GM21723 (cell line): ENCODE measurements at regions not wholly inside any gene's neighbourhood (a gene's known extent, or its start where the extent isn't known, plus 50 kb on each side); places are given as distances from the start of the nearest gene placed in this dataset.
"Not testable (repeated sequence)": the region's sequence is repeated elsewhere in the genome, so short reads cannot be mapped to it uniquely, and the experiment has no call there.

Experiments
- ATAC-seq: cut with Tn5 transposase; IDR thresholded peaks from one replicate; pipeline ENCODE4 v1.9.1; 2021; ENCODE audit warnings: mild to moderate bottlenecking, moderate library complexity; ENCODE audit not compliant: unreplicated experiment

DNA sequence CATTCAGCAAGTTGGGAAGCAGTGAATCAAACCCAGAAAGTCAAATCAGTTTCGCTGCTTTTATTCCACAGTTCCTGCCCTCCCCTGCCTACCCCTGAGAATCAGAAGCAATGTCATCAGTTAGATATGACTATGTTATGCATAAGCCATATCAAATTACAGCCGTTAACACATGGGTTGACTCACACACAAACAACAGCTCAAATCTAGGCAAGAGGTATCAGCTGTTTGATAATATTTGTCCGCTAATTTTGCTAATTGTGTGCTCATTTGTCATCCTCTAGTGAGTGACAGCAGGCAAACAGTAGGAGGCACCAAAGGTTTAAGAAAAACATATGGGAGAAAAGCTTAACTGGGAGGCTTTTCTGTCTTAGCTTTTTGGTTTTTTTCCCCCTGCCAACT, 327.4 kb upstream of the CCL2 start:
- ATAC-seq, result no peak

GRCh38 chr17:33929181-33929724, 325.8 kb upstream of the CCL2 start:
- no peak for ATAC-seq

- ATAC-seq, result not testable (repeated sequence)
Measured at GRCh38 chr17:33931148-33931814, 323.8 kb upstream of the CCL2 start.

DNA sequence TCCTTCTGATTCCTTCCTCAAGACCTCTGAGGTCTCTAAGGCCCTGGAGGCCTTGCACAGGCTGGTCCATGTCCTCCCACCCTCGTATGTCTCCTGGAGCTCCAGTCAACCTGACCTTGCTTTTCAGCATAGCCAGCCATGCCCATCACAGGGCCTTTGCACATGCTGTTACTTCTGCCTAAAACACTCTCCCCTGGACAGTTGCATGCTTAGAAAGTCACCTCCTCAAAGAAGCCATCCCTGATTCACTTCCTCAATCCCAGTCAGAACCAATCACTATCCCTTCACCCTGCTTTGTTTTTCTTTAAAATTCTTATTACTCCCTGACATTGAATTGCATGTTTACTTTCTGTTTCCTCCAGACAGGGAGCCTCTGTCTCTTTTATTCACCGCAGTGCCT, 322.1 kb upstream of the CCL2 start:
- ATAC-seq, result no peak

- no peak for ATAC-seq
Measured at GRCh38 chr17:33933576-33933975, 321.5 kb upstream of the CCL2 start.

DNA sequence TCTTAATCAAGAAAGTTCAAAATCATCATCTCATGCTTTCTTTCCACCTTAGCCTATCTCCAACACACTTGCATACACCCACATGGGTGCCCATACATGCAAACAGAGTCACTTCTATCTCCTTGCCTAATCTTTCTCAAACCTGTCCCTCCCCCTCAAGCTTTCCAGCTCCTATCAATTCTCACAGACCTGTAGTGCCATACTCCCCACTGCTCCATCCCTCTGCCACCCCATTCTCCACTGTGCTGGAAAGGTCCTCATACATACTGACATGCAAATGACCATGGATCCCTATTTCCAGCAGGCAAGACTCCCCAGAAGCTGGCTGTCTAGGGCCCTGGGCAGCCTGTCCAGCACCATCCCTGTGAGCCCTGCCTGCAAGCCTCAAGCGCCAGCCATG, 320.4 kb upstream of the CCL2 start:
- no peak for ATAC-seq

DNA sequence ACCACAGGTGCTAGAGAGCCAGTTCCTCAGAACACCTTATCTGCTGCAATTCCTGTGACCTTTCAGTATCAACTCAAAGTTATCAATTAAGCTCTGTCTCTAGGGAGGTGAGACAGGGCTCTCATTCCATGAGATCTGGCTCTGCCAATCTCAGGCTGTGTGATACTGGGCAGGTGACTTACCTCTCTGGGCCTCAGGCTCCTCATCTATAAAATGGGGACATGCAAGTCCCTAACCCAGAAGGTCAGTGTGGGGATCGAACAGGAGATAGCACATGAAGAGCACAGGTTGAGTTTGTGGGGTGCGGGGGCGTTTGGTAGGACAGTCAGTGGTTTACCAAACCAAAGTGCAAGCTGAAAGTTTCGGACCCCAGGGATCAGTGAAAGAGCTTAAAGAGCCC, 319.3 kb upstream of the CCL2 start:
- no peak for ATAC-seq

- no peak for ATAC-seq
Measured at GRCh38 chr17:33936764-33937163, 318.3 kb upstream of the CCL2 start.

GRCh38 chr17:33939959-33940358, 315.1 kb upstream of the CCL2 start:
- ATAC-seq, result no peak

- no peak for ATAC-seq
Measured at GRCh38 chr17:33940769-33941370, 314.2 kb upstream of the CCL2 start.

DNA sequence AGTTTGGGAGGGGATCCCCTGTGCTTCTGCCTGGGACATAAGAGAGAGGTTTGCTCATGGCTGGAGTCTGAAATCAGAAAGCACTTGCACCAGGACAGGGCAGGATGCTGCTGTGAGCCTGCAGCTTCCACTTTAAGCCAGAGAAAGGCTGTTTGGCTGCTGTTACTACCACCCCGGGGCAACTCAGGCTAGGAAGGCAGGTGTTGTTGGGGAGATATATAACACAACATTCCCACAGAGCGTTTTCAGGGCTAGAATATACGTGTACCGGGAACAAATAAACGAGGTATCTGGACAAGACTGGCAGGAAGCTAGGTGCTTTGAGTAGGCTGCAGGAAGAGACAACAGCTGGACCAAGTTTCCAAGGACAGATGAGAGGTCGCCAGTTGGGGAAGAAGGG, 313.3 kb upstream of the CCL2 start:
- ATAC-seq, result no peak

- ATAC-seq, result no peak
Measured at GRCh38 chr17:33942414-33942813, 312.7 kb upstream of the CCL2 start.

DNA sequence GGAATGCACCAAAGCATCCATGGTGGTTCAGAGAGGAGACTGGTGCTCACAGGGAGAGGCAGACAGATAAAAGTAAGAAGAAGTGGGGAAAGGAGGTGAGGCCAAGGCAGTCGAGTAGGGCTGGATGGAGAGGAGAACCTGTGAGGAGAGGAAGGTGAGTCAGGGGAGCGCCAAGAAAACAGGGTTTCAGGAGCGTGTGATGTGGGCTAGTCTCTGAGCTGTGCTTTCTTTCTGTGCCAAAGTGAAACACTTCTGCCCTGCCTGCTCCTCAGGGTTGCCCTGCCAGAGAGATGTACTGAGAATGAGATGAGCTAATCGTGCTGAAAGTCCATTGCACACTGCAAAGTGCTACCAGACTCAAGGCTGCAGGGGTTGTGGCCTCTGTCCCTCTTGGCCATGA, 310.7 kb upstream of the CCL2 start:
- no peak for ATAC-seq

DNA sequence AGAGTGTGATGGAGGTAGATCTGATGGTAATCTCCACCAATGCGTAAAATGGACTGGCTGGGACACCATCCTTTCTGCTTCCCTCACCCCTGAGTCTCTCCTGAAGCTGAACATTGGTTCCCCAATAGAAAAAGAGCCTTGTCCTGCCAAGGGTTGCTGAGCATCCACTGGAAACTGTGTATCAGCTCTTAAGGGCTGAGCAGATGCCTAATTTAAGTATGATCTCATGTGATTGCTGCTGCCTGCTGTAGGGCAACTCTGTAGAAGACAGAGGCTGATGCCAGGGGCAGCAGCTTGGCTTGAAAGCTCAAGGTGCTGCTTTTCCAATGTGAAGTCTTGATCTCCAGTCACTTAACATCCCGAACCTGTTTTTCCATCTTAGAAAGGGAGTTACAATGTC, 310.3 kb upstream of the CCL2 start:
- ATAC-seq, result no peak

GRCh38 chr17:33945646-33946546, 309.2 kb upstream of the CCL2 start:
- no peak for ATAC-seq

GRCh38 chr17:33947762-33948161, 307.3 kb upstream of the CCL2 start:
- no peak for ATAC-seq

DNA sequence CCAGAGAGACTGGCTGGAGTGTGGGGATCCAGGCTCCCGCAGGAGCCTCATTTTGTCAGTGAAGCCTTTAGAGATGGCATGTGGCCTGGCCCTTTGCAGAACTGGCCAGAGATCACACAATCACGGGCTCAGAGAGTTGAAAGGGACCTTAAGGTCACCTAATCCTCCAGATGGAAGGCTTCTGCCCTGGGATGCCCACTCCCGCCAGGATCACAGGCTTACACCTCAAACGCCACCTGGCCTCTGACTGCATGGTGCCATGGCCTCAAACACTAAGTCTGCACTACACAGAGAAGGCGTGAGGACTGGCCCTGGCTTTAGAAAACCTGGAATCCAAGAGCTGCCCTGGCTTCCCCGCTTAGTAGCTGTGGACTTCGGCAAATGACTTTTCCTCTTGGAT, 306.8 kb upstream of the CCL2 start:
- no peak for ATAC-seq

DNA sequence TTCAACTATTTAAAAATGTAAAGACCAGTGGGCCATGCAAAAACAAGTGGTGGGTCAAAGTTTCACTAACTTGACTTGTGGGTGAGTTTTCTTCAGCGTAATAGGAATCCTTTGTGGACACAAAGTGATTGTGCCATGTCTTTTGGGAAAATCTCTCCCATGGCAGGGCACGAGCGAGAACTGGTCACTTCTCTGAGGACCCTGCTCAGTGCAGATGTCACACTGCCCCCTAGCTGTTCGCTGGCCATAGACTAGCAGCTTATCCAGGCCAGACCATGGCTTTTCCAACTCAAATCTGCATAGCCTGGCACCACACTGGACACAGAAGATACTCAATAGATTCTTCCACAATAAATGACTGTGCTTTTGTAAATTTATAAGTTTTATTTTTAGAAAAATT, 306.0 kb upstream of the CCL2 start:
- no peak for ATAC-seq

DNA sequence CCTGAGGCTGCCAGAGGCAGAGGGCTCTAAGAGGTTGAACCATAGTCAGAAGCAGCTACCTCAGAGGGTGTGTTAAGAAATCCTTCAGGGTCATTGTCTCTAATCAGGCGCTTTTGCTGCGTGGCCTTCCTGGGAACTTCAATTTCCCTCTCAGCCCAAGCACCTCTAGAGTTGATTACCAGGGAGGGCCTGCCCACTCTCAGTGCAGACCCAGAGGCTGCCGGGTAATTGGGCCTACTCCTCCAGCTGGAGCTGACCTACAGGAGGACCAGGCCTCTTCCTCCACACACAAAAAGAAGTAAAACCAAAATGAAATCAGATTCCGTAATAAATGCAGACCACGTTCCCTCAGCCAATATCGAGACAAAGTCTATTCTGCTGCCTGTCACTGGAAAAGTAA, 305.0 kb upstream of the CCL2 start:
- no peak for ATAC-seq

DNA sequence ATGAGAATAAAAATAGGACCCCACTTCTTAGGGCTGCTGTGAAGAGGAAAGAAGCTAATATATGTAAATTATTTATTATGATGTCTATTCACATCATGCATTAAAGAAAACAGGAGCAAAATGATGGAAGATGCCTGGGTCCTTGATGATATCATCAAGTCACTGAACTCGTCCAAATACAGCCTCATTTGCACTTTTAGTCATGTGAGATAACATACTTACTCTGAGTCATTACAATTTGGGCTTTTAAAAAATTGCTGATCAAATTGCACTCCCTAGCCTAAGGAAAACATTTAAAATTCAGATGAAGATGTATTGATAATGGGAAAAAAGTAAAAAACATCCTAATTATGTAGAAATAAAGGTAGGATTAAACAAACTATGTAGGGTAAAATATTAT, 302.7 kb upstream of the CCL2 start:
- no peak for ATAC-seq

DNA sequence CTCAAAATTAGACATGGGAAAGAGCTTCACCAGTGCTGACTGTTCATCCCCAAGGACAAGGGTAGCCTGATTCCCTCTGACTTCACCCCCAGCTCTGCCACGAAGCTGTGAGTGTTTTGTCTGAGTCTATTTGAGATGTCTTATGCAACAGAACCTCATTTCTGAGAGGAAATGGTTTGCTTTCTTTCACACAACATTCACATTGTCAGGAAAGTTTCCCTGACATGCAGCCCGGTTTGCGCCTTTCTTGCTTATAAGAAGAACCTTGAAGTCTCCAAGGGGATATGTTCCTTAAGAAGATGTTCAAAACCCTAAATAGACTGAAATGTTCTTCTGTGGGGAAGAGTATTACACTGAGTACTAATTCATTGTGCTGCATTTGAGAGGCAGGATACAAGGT, 300.5 kb upstream of the CCL2 start:
- no peak for ATAC-seq

DNA sequence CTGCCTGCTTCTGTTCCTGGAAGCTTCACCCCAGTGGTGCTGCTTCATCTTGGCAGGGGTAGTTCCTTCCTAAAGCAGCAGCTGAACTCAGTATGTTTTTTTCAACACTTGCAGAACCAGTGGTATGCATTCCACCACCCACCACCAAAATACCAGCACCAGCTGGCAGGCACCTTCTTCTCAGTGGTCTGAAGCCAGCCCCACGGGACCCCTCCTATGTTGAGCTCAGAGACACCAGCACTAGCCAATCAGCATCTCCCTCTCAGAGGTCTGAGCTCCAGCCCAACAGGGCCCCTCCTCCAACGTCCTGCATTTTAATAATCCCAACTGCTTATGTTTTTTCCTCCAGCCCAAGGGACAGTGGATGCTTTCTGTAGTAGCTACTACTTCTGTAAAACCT, 299.6 kb upstream of the CCL2 start:
- ATAC-seq, result no peak
